T-helper 1 cell (primary cell): ENCODE measurements at regions not wholly inside any gene's neighbourhood (a gene's known extent, or its start where the extent isn't known, plus 50 kb on each side); places are given as distances from the start of the nearest gene placed in this dataset.

Experiments used
- DNase-seq, 5 donors: peaks; one replicate each; pipeline ENCODE4 v3.0.0-alpha.2; 2012 to 2020

GRCh38 chr6:40717411-40718057 lies 130.4 kb upstream of the LRFN2 start:
- DNase-seq = no peak

- no peak for DNase-seq
These were observed 128.6 kb upstream of the LRFN2 start for GRCh38 chr6:40715570-40716403.

GRCh38 chr6:40714576-40715564 lies 127.7 kb upstream of the LRFN2 start:
- no peak for DNase-seq

- DNase-seq = no peak
These were observed 127.0 kb upstream of the LRFN2 start for GRCh38 chr6:40714143-40714542.

GRCh38 chr6:40713002-40713719 lies 126.0 kb upstream of the LRFN2 start:
- DNase-seq = no peak

- DNase-seq = no peak
These were observed 123.6 kb upstream of the LRFN2 start for GRCh38 chr6:40710626-40711330.

GRCh38 chr6:40708049-40708448 lies 120.9 kb upstream of the LRFN2 start:
- no peak for DNase-seq

GRCh38 chr6:40706178-40706577 lies 119.0 kb upstream of the LRFN2 start:
- no peak for DNase-seq

GRCh38 chr6:40705354-40705753 lies 118.2 kb upstream of the LRFN2 start:
- no peak for DNase-seq

GRCh38 chr6:40701352-40702007 lies 114.3 kb upstream of the LRFN2 start:
- DNase-seq = no peak

- no peak for DNase-seq
These were observed 112.9 kb upstream of the LRFN2 start for GRCh38 chr6:40700006-40700580.

- no peak for DNase-seq
These were observed 108.7 kb upstream of the LRFN2 start for GRCh38 chr6:40695750-40696415.

- no peak for DNase-seq
These were observed 108.0 kb upstream of the LRFN2 start for GRCh38 chr6:40695114-40695513.

GRCh38 chr6:40693768-40694167 lies 106.6 kb upstream of the LRFN2 start:
- DNase-seq = no peak

GRCh38 chr6:40692337-40692736 lies 105.2 kb upstream of the LRFN2 start:
- no peak for DNase-seq

- no peak for DNase-seq
These were observed 102.0 kb upstream of the LRFN2 start for GRCh38 chr6:40689185-40689584.

- DNase-seq = no peak
These were observed 101.1 kb upstream of the LRFN2 start for GRCh38 chr6:40688214-40688761.

GRCh38 chr6:40685862-40686261 lies 98.7 kb upstream of the LRFN2 start:
- DNase-seq = no peak

GRCh38 chr6:40681622-40682021 lies 94.5 kb upstream of the LRFN2 start:
- no peak for DNase-seq

- no peak for DNase-seq
These were observed 91.8 kb upstream of the LRFN2 start for GRCh38 chr6:40678941-40679340.
